ENCODE measurements at regions not wholly inside any gene's neighbourhood (a gene's known extent, or its start where the extent isn't known, plus 50 kb on each side); places are given as distances from the start of the nearest gene placed in this dataset.
A peak's percentile ranks its signal among the peaks of the same experiment; 100 is the strongest.

DNA sequence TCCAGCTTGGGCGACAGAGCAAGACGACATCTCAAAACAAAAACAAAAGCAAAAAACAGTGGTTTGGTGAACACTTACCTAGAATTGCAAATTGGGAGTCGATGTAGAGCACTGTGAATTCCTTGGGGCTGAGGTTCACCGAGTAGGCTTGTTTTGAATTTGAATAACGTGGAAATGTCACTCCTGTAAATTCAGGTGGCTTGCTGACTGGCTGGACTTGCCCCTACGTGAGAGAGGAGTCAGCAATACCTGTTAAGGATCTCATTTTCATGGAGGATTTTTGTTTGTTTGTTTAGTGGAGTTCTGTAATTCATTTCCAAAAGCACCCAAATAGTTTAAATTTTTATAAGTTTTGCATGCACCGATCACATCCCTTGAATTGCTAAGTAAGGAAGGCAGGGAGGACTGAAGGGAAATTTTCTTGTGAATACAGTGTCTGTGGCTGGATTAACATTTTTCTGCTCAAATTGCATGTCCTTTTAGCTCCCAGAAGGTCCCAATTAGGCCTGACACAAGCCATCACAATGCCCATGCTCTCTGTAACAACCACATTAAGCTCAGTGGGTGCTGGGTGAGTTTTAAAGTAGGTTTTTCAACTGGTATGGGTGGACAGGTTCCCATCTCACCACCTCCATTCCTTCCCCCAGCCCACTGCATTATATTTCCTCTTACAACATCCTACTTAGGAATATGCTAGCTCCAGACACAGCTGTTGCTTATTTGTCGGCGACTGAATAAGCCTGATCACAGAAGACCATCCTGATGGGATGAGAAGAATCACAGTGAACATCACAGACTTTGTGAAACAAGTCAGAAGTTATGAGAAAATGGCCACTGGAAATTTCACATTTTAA lies 58.5 kb upstream of the TTC29 start:
- H2BK5ac ChIP-seq (ENCODE audit: low read depth, low read length) = peak overlapping the region; percentile 29; the same call in 1 of the 2 replicates
- H3K9me3 ChIP-seq (ENCODE audit: insufficient read depth in 2 of 2, low read depth in 1 of 2, low read length in 1 of 2) = no peaks in the 10 kb centered on the region
- H3K4me1 ChIP-seq (replicated peaks in 1 of 4; ENCODE audit: control insufficient read depth in 3 of 4, insufficient read depth in 4 of 4, low read length in 3 of 4) = peaks cover 0 to 18% (median 6%) of the 10 kb centered on the region in 4 experiments; a peak in 4 of 7 replicates
- peak overlapping the region in 1 of 2 experiments; percentile 27; a peak in 2 of 4 replicates for H3K4me2 ChIP-seq (ENCODE audit: insufficient read depth in 1 of 2, low read depth in 2 of 2, low read length in 2 of 2)
- H3K27me3 ChIP-seq (replicated peaks in 1 of 4; ENCODE audit: control insufficient read depth in 3 of 4, extremely low read depth in 1 of 4, insufficient read depth in 3 of 4, low read length in 3 of 4) = no peaks in the 10 kb centered on the region
- H3K9ac ChIP-seq (replicated peaks in 1 of 4; ENCODE audit: extremely low read depth in 1 of 4, low read depth in 3 of 4, low read length in 3 of 4) = no peak overlapping the region
- no peak for FAIRE-seq
- H2BK12ac ChIP-seq (ENCODE audit: low read depth, low read length) = no peak overlapping the region
- H4K5ac ChIP-seq (ENCODE audit: insufficient read length, low read depth, low read length) = peak overlapping the region; percentile 57
- 0 out of 2 replicates have a peak overlapping the region, but pooled peaks have one; percentile 4 for H2AFZ ChIP-seq (ENCODE audit: low read length)
- no peak overlapping the region for H3K4me3 ChIP-seq (ENCODE audit: extremely low read depth in 1 of 4, insufficient read depth in 2 of 4, low read depth in 3 of 4, low read length in 4 of 4)
- no peak overlapping the region for H3K23ac ChIP-seq (ENCODE audit: insufficient read length)
- no peak overlapping the region for H3K18ac ChIP-seq (ENCODE audit: extremely low read depth, low read length)
- no peak overlapping the region for H2BK120ac ChIP-seq (replicated peaks; ENCODE audit: low read depth, low read length)
- no peak overlapping the region for H2AK5ac ChIP-seq (ENCODE audit: low read depth, low read length)
- CTCF ChIA-PET (ENCODE audit: partially characterized antibody) = interaction anchor here (0.9 to 1.6 kb wide), 9 partner anchors 10 to 590 kb away, joined by 3 to 8 read pairs (median 3); no protein-coding TSS in a partner anchor
- H3K79me2 ChIP-seq (ENCODE audit: control insufficient read depth in 1 of 2, insufficient read depth in 2 of 2, low read length in 2 of 2) = no peaks in the 10 kb centered on the region
- H3K23me2 ChIP-seq (ENCODE audit: low read depth, low read length) = no peaks in the 10 kb centered on the region
- H3K27ac ChIP-seq (ENCODE audit: low read depth, low read length) = no peak overlapping the region
- no peaks in the 10 kb centered on the region for H3K79me1 ChIP-seq (ENCODE audit: low read depth, low read length)
- H3K36me3 ChIP-seq (ENCODE audit: control insufficient read depth in 2 of 4, insufficient read depth in 4 of 4, low read length in 3 of 4) = no peaks in the 10 kb centered on the region
- no peak overlapping the region for H4K91ac ChIP-seq (replicated peaks; ENCODE audit: insufficient read length, low read length)
- H4K8ac ChIP-seq (ENCODE audit: extremely low read depth, insufficient read depth, low read length) = no peak overlapping the region
- 43% methylated on average over 9 of the region's 9 CpGs; no CpG with 5 or more reads in 1 of the 2 experiments for WGBS, 2 experiments (ENCODE audit: extremely low coverage in 1 of 2, insufficient coverage in 1 of 2, insufficient read length in 1 of 2, insufficient replicate concordance in 2 of 2, low coverage in 1 of 2, low lambda C conversion rate in 2 of 2, missing lambda C conversion rate in 1 of 2)
- H4K20me1 ChIP-seq (replicated peaks in 1 of 2; ENCODE audit: control insufficient read depth in 1 of 2, insufficient read depth in 2 of 2, low read length in 2 of 2) = no peaks in the 10 kb centered on the region
- H3K4ac ChIP-seq (replicated peaks; ENCODE audit: insufficient read length, low read depth, low read length) = no peak overlapping the region
- H2BK15ac ChIP-seq (ENCODE audit: low read length) = no peak overlapping the region
- POLR2A ChIA-PET (ENCODE audit: partially characterized antibody) = no interaction called here
- DNase-seq (ENCODE audit: low read depth in 1 of 2, low spot score in 2 of 2) = peak in 1 of 2 experiments; percentile 56
- H3K56ac ChIP-seq (replicated peaks; ENCODE audit: insufficient read length, low read depth, low read length) = no peak overlapping the region
- H2BK20ac ChIP-seq (ENCODE audit: low read length) = no peak overlapping the region
- H3K14ac ChIP-seq (ENCODE audit: insufficient read length) = no peak overlapping the region
- TF ChIP-seq PHF8 (conservative IDR thresholded peaks at IDR 0.05; ENCODE audit: low read depth, low read length) = no peak
- TF ChIP-seq KDM1A (IDR thresholded peaks at IDR 0.05; ENCODE audit: borderline replicate concordance, low read length) = no peak
- TF ChIP-seq YY1 (IDR thresholded peaks at IDR 0.05; ENCODE audit: low read depth, low read length) = no peak
- TF ChIP-seq ASH2L (IDR thresholded peaks at IDR 0.05; ENCODE audit: low read length) = no peak
- no peak for TF ChIP-seq CEBPB (IDR thresholded peaks at IDR 0.05; ENCODE audit: low read depth, low read length)
- TF ChIP-seq TAF7 (optimal IDR thresholded peaks at IDR 0.05; ENCODE audit: borderline replicate concordance, low read depth, low read length) = no peak
- no peak for TF ChIP-seq TBP (IDR thresholded peaks at IDR 0.05; ENCODE audit: low read depth, low read length)
- no peak for TF ChIP-seq GABPA (IDR thresholded peaks at IDR 0.05; ENCODE audit: borderline replicate concordance, insufficient read depth, low read length)
- TF ChIP-seq SRF (IDR thresholded peaks at IDR 0.05; ENCODE audit: low read depth, low read length) = no peak
- TF ChIP-seq SIRT6 (IDR thresholded peaks at IDR 0.05; ENCODE audit: low read length) = no peak
- no peak for TF ChIP-seq SUZ12 (IDR thresholded peaks at IDR 0.05; ENCODE audit: low read length)
- TF ChIP-seq JUND (IDR thresholded peaks at IDR 0.05; ENCODE audit: low read length) = no peak
- TF ChIP-seq POLR2A (IDR thresholded peaks at IDR 0.05; ENCODE audit: control extremely low read depth in 1 of 2, low read depth in 2 of 2, low read length in 2 of 2) = no peak
